ENCODE measurements at regions not wholly inside any gene's neighbourhood (a gene's known extent, or its start where the extent isn't known, plus 50 kb on each side); places are given as distances from the start of the nearest gene placed in this dataset.

DNA sequence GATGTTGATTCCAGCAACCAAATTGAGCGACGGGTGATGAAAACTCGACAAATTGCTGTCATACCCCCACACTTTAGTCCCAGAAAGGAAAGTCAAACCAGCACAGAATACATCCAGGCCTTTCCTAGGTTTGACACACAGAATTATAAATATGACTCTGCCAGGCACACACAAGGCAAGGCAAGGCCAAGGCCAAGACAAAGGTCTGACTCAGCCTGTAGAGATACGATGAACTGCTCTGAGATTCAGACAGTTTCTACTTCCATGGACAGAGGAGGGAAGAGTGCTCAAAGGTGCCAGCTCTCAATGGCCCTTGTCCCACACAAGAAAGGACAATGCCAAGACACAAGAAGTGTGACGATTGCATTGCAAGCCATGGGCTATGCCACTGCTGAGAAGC is 880.2 kb upstream of the TMEM132C start:
- H3K4me1 ChIP-seq (ENCODE audit: control insufficient read depth in 1 of 2, insufficient read depth in 2 of 2, low read length in 2 of 2): no peaks in the 10 kb centered on the region
- H3K27me3 ChIP-seq (ENCODE audit: low read depth, low read length): no peaks in the 10 kb centered on the region
- H3K4me3 ChIP-seq (ENCODE audit: low read depth in 1 of 2, low read length in 2 of 2): no peak overlapping the region
- no peak overlapping the region for H3K27ac ChIP-seq (ENCODE audit: low read length)
- H3K36me3 ChIP-seq (ENCODE audit: control insufficient read depth in 1 of 2, insufficient read depth in 2 of 2, low read length in 2 of 2): no peaks in the 10 kb centered on the region
- no peaks in the 10 kb centered on the region for H3K9me3 ChIP-seq (ENCODE audit: control insufficient read depth in 1 of 2, low read length in 2 of 2)

DNA sequence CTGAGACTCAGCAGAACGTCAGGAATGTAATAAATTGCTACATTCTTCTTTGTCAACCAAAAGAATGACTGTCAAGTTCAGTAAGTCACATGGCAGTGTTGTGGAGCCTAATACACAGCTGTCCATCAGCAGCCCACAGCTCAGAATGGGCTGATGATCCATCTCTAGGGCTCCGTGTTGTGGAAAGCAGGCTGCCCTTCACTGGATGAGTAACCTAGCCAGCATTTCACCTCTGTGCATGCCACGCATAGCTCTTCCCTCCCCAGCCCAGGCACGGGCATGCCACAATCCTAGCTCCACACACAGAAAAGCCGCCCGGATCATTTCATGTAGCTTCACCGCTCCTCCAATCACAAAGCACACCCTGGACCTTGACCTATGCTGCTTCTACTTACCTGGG is 878.0 kb upstream of the TMEM132C start:
- H3K36me3 ChIP-seq (ENCODE audit: control insufficient read depth in 1 of 2, insufficient read depth in 2 of 2, low read length in 2 of 2): no peaks in the 10 kb centered on the region

DNA sequence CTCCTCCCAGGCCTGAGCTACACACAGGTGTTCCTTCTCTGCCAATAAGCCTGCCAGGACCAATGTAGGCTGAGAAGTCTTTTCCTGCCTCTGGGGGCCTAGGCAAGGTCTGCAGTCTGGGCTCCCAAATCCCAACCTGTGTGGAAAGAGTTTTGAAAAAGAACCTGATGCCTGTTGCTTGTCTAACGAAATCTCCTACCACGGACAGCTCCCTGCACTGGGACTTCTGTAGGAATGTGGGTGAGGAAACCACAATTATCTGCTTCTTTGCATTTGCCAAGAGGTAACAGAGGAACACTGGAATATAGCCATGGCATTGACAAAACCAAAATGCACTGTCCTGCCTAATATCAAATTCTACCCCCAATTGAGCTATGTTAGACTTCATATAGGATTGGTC is 877.0 kb upstream of the TMEM132C start:
- Histone ChIP-seq H3K9me3 (ENCODE audit: control insufficient read depth in 1 of 2, low read length in 2 of 2) (no peaks in the 10 kb centered on the region), H3K27ac (ENCODE audit: low read length) (no peak overlapping the region), H3K36me3 (ENCODE audit: control insufficient read depth in 1 of 2, insufficient read depth in 2 of 2, low read length in 2 of 2) (no peaks in the 10 kb centered on the region), H3K4me1 (ENCODE audit: control insufficient read depth in 1 of 2, insufficient read depth in 2 of 2, low read length in 2 of 2) (no peaks in the 10 kb centered on the region), H3K4me3 (ENCODE audit: low read depth in 1 of 2, low read length in 2 of 2) (no peak overlapping the region), H3K27me3 (ENCODE audit: low read depth, low read length) (no peaks in the 10 kb centered on the region)

More for the DNA sequence above, 878.0 kb upstream of the TMEM132C start:
- no peaks in the 10 kb centered on the region for H3K27me3 ChIP-seq (ENCODE audit: low read depth, low read length)
- no peaks in the 10 kb centered on the region for H3K9me3 ChIP-seq (ENCODE audit: control insufficient read depth in 1 of 2, low read length in 2 of 2)
- H3K27ac ChIP-seq (ENCODE audit: low read length): no peak overlapping the region
- H3K4me1 ChIP-seq (ENCODE audit: control insufficient read depth in 1 of 2, insufficient read depth in 2 of 2, low read length in 2 of 2): no peaks in the 10 kb centered on the region
- no peak overlapping the region for H3K4me3 ChIP-seq (ENCODE audit: low read depth in 1 of 2, low read length in 2 of 2)

DNA sequence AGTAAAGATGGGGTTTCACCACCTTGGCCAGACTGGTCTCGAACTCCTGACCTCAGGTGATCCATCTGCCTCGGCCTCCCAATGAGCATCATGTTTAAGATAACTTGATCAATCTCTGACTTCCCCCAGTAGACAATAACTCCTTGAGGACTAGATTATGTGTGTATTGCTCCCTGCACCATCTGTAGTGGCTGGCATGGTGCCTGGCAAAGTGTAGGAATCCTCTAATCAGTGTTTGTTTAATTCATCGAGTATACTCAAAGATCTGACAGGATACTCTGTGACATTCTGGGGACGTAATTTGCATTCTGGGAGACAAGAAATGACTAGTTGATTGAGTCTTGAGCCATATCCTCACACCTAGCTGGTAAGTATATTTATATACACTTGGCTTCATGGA is 873.5 kb upstream of the TMEM132C start:
- H3K27ac ChIP-seq (ENCODE audit: low read length): no peak overlapping the region
- no peaks in the 10 kb centered on the region for H3K36me3 ChIP-seq (ENCODE audit: control insufficient read depth in 1 of 2, insufficient read depth in 2 of 2, low read length in 2 of 2)
- H3K4me1 ChIP-seq (ENCODE audit: control insufficient read depth in 1 of 2, insufficient read depth in 2 of 2, low read length in 2 of 2): no peaks in the 10 kb centered on the region
- H3K4me3 ChIP-seq (ENCODE audit: low read depth in 1 of 2, low read length in 2 of 2): no peak overlapping the region
- H3K9me3 ChIP-seq (ENCODE audit: control insufficient read depth in 1 of 2, low read length in 2 of 2): no peaks in the 10 kb centered on the region
- no peaks in the 10 kb centered on the region for H3K27me3 ChIP-seq (ENCODE audit: low read depth, low read length)

DNA sequence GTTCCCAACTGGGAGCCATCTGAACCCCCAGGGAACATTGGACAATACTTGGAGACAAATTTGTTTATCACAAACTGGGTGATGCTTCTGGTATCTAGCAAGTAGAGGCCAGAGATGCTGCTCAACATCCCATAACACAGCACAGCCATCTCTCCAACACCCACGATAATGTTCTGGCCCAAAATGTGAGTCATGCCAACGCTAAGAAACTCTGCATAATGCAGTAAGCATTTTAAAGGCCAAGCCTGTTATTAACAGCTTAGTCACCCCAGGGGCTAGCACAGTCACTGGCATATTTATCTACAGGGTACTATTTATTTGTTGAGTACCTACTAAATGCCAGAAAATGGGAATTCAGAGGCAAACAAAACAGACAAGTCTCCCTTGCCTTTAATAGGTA is 873.1 kb upstream of the TMEM132C start:
- Histone ChIP-seq H3K27ac (ENCODE audit: low read length) (no peak overlapping the region), H3K36me3 (ENCODE audit: control insufficient read depth in 1 of 2, insufficient read depth in 2 of 2, low read length in 2 of 2) (no peaks in the 10 kb centered on the region), H3K4me1 (ENCODE audit: control insufficient read depth in 1 of 2, insufficient read depth in 2 of 2, low read length in 2 of 2) (no peaks in the 10 kb centered on the region), H3K27me3 (ENCODE audit: low read depth, low read length) (no peaks in the 10 kb centered on the region), H3K9me3 (ENCODE audit: control insufficient read depth in 1 of 2, low read length in 2 of 2) (no peaks in the 10 kb centered on the region), H3K4me3 (ENCODE audit: low read depth in 1 of 2, low read length in 2 of 2) (no peak overlapping the region)

DNA sequence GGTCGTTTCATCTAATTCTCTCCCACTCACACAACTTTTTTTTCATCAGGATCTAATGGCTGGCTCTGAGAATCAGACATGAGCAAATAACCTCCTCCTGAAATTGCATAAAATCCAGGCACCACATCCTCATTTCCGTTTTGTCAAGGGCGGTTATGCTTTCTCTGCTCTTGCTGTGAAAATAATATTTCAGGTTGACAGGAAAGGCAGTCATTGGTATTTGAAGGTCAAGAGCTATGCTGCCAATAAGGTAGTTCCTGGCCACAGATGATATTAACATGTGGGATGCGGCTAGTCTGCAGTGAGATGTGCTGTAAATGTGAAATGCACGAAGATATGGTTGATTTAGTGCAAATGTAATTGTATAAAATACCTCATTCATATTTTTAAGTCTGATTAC is 870.2 kb upstream of the TMEM132C start:
- H3K27ac ChIP-seq (ENCODE audit: low read length): no peak overlapping the region
- H3K4me3 ChIP-seq (ENCODE audit: low read depth in 1 of 2, low read length in 2 of 2): no peak overlapping the region
- H3K36me3 ChIP-seq (ENCODE audit: control insufficient read depth in 1 of 2, insufficient read depth in 2 of 2, low read length in 2 of 2): no peaks in the 10 kb centered on the region
- no peaks in the 10 kb centered on the region for H3K27me3 ChIP-seq (ENCODE audit: low read depth, low read length)
- H3K9me3 ChIP-seq (ENCODE audit: control insufficient read depth in 1 of 2, low read length in 2 of 2): no peaks in the 10 kb centered on the region
- no peaks in the 10 kb centered on the region for H3K4me1 ChIP-seq (ENCODE audit: control insufficient read depth in 1 of 2, insufficient read depth in 2 of 2, low read length in 2 of 2)

DNA sequence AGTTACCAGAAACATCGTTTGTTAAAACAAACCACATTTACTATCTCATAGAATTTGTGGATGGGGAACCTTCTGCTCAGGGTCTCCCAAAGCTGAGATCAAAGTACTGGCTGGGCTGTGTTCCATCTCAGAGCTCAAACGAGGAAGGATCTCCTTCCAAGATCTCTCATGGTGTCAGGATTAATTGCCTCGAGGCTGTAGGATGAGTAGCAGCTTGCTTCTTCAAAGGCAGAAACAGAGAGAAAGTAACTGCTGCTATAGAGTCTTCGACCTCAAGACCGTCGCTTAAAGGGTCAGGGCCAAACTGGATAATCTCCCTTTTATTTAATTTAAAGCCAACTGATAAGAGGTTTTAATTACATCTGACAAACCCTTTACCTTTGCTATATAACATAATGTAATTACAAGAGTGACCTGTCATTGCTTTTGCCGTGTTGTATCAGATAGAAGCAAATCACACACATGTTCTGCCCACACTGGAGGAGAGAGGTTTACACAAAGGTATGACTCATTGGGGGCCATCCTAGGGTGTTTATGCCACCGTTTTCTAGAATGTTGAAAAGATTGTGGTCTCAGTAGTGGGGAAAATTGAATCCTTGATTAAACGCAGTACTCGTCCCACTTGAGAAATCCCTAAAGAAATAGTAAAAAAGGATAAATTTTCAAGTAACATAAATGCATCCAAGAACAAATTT is 868.8 kb upstream of the TMEM132C start:
- Histone ChIP-seq H3K4me3 (ENCODE audit: low read depth in 1 of 2, low read length in 2 of 2) (no peak overlapping the region), H3K9me3 (ENCODE audit: control insufficient read depth in 1 of 2, low read length in 2 of 2) (no peaks in the 10 kb centered on the region), H3K36me3 (ENCODE audit: control insufficient read depth in 1 of 2, insufficient read depth in 2 of 2, low read length in 2 of 2) (no peaks in the 10 kb centered on the region), H3K4me1 (ENCODE audit: control insufficient read depth in 1 of 2, insufficient read depth in 2 of 2, low read length in 2 of 2) (no peaks in the 10 kb centered on the region), H3K27ac (ENCODE audit: low read length) (no peak overlapping the region), H3K27me3 (ENCODE audit: low read depth, low read length) (no peaks in the 10 kb centered on the region)

DNA sequence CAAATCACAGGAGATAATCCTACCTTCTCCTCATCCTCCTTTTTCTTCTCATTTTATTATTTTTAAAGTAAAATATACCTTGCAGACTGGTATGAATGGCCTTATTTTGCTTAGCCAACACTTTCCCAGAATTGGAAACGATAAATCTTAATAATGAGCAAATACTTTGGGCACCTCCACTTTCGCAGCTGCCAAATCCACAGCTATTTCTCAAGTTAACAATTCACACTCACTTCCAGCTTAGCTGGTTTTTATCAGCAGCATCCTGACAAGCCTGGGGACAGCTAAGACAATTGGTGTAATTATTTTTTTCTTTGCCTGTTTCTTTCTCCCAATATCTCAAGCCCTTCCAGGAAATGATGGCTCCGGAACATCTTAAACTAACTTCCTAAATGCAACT is 867.5 kb upstream of the TMEM132C start:
- Histone ChIP-seq H3K9me3 (ENCODE audit: control insufficient read depth in 1 of 2, low read length in 2 of 2) (no peaks in the 10 kb centered on the region), H3K27ac (ENCODE audit: low read length) (no peak overlapping the region), H3K4me1 (ENCODE audit: control insufficient read depth in 1 of 2, insufficient read depth in 2 of 2, low read length in 2 of 2) (no peaks in the 10 kb centered on the region), H3K4me3 (ENCODE audit: low read depth in 1 of 2, low read length in 2 of 2) (no peak overlapping the region), H3K27me3 (ENCODE audit: low read depth, low read length) (no peaks in the 10 kb centered on the region), H3K36me3 (ENCODE audit: control insufficient read depth in 1 of 2, insufficient read depth in 2 of 2, low read length in 2 of 2) (no peaks in the 10 kb centered on the region)

DNA sequence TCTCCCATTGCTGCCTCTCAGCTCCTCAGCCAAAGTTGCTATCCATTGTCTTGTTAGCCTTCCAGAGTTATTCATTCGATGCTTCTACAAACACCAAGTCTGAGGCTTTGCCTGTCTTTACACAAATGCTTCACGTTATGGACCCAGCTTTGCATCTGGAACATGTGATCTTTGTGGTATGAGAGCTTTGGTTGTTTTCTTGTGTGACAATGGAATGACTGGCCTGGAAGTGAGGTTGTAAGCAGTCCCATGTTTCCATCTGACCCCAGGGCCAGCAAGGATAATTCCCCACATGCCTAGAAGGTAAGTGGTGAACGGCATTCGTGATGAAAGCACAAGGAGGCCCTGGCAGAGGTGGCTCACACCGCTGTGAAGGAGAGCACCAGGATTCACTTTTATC is 866.7 kb upstream of the TMEM132C start:
- Histone ChIP-seq H3K4me1 (ENCODE audit: control insufficient read depth in 1 of 2, insufficient read depth in 2 of 2, low read length in 2 of 2) (no peaks in the 10 kb centered on the region), H3K9me3 (ENCODE audit: control insufficient read depth in 1 of 2, low read length in 2 of 2) (no peaks in the 10 kb centered on the region), H3K36me3 (ENCODE audit: control insufficient read depth in 1 of 2, insufficient read depth in 2 of 2, low read length in 2 of 2) (no peaks in the 10 kb centered on the region), H3K27ac (ENCODE audit: low read length) (no peak overlapping the region), H3K27me3 (ENCODE audit: low read depth, low read length) (no peaks in the 10 kb centered on the region), H3K4me3 (ENCODE audit: low read depth in 1 of 2, low read length in 2 of 2) (no peak overlapping the region)

DNA sequence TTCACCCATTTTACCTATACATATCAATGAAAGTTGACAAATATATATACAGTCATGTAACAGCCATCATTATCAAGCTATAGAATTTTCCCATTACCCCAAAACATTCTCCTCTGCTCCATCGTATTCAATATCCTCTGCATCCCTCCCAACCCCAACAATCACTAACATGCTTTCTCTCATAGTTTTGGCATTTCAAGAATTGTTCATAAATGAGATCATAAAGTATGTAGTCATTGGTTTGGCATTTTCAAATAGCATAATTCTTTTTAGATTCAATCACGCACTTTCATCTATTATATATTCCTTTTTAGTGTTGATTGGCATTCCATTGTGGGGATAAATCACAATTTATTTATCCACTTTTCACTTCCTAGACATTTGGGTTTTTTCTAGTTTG is 866.0 kb upstream of the TMEM132C start:
- Histone ChIP-seq H3K27ac (ENCODE audit: low read length) (no peak overlapping the region), H3K36me3 (ENCODE audit: control insufficient read depth in 1 of 2, insufficient read depth in 2 of 2, low read length in 2 of 2) (no peaks in the 10 kb centered on the region), H3K4me3 (ENCODE audit: low read depth in 1 of 2, low read length in 2 of 2) (no peak overlapping the region), H3K27me3 (ENCODE audit: low read depth, low read length) (no peaks in the 10 kb centered on the region), H3K9me3 (ENCODE audit: control insufficient read depth in 1 of 2, low read length in 2 of 2) (no peaks in the 10 kb centered on the region), H3K4me1 (ENCODE audit: control insufficient read depth in 1 of 2, insufficient read depth in 2 of 2, low read length in 2 of 2) (no peaks in the 10 kb centered on the region)

DNA sequence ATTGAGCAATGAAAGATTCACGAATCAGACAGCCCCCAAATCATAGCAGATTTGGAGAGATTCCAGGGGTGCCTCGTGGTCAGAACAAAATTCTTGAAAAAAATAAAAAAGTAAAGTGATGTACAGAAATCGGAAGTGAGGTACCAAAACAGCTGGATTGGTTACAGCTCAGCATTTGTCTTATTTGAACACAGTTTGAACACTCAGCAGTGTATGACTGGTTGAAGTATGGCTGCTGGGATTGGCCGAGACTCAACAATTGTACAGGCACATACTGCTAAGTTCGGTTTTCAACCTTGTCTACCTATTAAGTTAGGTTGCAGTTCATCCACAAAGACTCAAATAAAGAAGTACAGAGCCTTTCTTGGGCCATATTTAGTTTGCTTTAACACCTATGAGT is 865.4 kb upstream of the TMEM132C start:
- Histone ChIP-seq H3K27ac (ENCODE audit: low read length) (no peak overlapping the region), H3K4me1 (ENCODE audit: control insufficient read depth in 1 of 2, insufficient read depth in 2 of 2, low read length in 2 of 2) (no peaks in the 10 kb centered on the region), H3K36me3 (ENCODE audit: control insufficient read depth in 1 of 2, insufficient read depth in 2 of 2, low read length in 2 of 2) (no peaks in the 10 kb centered on the region), H3K4me3 (ENCODE audit: low read depth in 1 of 2, low read length in 2 of 2) (no peak overlapping the region), H3K9me3 (ENCODE audit: control insufficient read depth in 1 of 2, low read length in 2 of 2) (no peaks in the 10 kb centered on the region), H3K27me3 (ENCODE audit: low read depth, low read length) (no peaks in the 10 kb centered on the region)

DNA sequence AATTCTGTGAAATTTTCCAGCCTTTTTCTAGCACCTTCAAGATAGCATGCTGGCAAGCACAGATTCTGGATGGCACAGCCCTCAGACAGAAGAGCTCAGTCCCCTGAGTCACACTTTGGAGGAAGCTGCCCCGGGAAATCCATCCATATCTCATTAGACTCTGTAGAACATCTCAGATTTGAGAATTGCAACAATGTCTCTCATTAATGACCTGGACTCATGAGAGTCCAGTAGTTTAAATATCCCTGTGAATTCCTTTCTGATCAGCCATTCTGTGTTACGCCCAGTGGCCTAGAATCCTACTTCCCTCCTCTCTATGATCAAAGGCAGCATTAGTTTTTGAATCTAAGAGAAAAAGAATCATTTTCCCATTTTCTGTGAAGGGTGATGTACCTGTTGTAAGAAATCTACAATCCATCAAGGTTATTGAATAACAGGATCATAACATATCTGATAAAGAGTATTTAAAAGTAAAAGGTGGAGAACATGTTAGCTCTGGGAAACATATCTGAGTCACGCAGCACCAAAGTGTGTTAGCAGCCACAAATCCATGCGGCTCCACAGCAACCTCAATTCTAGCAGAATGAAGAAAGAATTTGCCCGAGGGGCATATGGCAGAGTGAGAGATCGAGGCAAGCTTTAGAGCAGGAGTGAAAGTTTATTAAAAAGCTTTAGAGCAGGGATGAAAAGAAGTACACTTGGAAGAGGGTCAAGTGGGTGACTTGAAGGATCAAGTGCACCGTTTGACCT is 855.6 kb upstream of the TMEM132C start:
- H3K4me3 ChIP-seq (ENCODE audit: low read depth in 1 of 2, low read length in 2 of 2): no peak overlapping the region
- no peaks in the 10 kb centered on the region for H3K4me1 ChIP-seq (ENCODE audit: control insufficient read depth in 1 of 2, insufficient read depth in 2 of 2, low read length in 2 of 2)
- H3K36me3 ChIP-seq (ENCODE audit: control insufficient read depth in 1 of 2, insufficient read depth in 2 of 2, low read length in 2 of 2): no peaks in the 10 kb centered on the region
- H3K27me3 ChIP-seq (ENCODE audit: low read depth, low read length): no peaks in the 10 kb centered on the region
- no peaks in the 10 kb centered on the region for H3K9me3 ChIP-seq (ENCODE audit: control insufficient read depth in 1 of 2, low read length in 2 of 2)
- H3K27ac ChIP-seq (ENCODE audit: low read length): no peak overlapping the region

Data from muscle layer of duodenum (tissue), 2 donors.